OCI-LY7 (cell line): ENCODE measurements at regions not wholly inside any gene's neighbourhood (a gene's known extent, or its start where the extent isn't known, plus 50 kb on each side); places are given as distances from the start of the nearest gene placed in this dataset.

Source experiments
- EZH2phosphoT487 ChIP-seq: fragments of 200-600 bp; sonication (generic); IDR thresholded peaks from 2 replicates; pipeline ENCODE4 v1.6.1; 2018; ENCODE audit warnings: low read depth, borderline replicate concordance, mild to moderate bottlenecking, mixed run types, antibody characterized with exemption, low read length, moderate library complexity, mixed read lengths
- TF ChIP-seq, protein P1 (sequence below): fragments of 200-600 bp; sonication (generic); conservative IDR thresholded peaks from 2 replicates; pipeline ENCODE4 v1.5.1; 2014; ENCODE audit warnings: mild to moderate bottlenecking, antibody characterized with exemption, low read length, moderate library complexity, mixed read lengths

DNA sequence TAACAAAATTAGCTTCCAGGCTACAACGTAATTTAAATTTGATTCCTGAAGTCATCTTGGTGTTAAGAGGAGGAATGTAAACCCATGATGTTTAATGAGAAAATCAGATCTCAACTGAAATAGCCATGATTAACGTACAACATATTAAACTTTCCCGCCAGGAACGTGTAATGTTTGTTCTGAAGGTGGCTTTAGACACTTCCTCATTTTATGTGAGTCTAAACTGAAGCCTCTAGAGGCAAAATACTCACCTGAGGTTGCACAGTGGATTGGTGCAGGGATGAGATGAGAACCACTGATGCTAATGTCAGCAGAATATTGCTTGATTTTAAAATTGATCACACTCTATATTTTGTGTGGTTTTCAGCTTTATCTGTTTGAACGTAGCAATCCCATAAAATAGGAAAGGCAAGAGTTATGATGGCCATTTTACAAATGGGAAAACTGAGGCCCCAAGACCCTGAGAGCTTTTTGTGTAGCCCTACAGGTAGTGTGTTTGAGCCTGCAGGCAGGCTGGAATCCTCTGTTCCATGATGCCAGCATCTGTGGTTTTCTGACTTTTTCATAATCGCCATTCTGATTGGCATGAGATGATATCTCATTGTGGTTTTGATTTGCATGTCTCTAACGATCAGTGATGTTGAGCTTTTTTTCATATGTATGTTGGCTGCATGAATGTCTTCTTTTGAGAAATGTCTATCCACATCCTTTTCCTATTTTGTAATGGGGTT, 243.7 kb upstream of the BMPER start:
- TF ChIP-seq, protein P1, sequence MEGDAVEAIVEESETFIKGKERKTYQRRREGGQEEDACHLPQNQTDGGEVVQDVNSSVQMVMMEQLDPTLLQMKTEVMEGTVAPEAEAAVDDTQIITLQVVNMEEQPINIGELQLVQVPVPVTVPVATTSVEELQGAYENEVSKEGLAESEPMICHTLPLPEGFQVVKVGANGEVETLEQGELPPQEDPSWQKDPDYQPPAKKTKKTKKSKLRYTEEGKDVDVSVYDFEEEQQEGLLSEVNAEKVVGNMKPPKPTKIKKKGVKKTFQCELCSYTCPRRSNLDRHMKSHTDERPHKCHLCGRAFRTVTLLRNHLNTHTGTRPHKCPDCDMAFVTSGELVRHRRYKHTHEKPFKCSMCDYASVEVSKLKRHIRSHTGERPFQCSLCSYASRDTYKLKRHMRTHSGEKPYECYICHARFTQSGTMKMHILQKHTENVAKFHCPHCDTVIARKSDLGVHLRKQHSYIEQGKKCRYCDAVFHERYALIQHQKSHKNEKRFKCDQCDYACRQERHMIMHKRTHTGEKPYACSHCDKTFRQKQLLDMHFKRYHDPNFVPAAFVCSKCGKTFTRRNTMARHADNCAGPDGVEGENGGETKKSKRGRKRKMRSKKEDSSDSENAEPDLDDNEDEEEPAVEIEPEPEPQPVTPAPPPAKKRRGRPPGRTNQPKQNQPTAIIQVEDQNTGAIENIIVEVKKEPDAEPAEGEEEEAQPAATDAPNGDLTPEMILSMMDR, result no peak
- TF ChIP-seq EZH2phosphoT487, result no peak
